Heart left ventricle (tissue), 16 donors: ENCODE measurements at regions not wholly inside any gene's neighbourhood (a gene's known extent, or its start where the extent isn't known, plus 50 kb on each side); places are given as distances from the start of the nearest gene placed in this dataset.

Experiments used
- ATAC-seq, 4 donors: fragments of 200-7000 bp; cut with Tn5 transposase; one replicate each; pipeline ENCODE4 v1.9.1; 2020 to 2022; ENCODE audit warnings: moderate library complexity in 4 of 4, mild to moderate bottlenecking in 3 of 4, moderate number of reproducible peaks in 1 of 4
- DNase-seq, 5 donors: peaks; one replicate each; pipeline ENCODE4 v3.0.0-alpha.2; 2020
- H3K27ac ChIP-seq, 12 donors: fragments of 200-600 bp; sonication (generic) in 4 of 12; one replicate each; pipeline versions ENCODE4 v1.5.0 to v1.8.0; 2016 to 2022; ENCODE audit warnings: mild to moderate bottlenecking in 2 of 12
- H3K27me3 ChIP-seq, 9 donors: fragments of 200-600 bp; sonication (generic) in 2 of 9; one replicate each; pipeline versions ENCODE4 v1.5.1 to v1.8.0; 2016 to 2022; ENCODE audit warnings: mild to moderate bottlenecking in 3 of 9
- H3K36me3 ChIP-seq, 9 donors: fragments of 200-600 bp; sonication (generic) in 2 of 9; one replicate each; pipeline versions ENCODE4 v1.5.0 to v1.8.0; 2018 to 2022; ENCODE audit warnings: mild to moderate bottlenecking in 2 of 9
- H3K4me1 ChIP-seq, 12 donors: fragments of 200-600 bp; sonication (generic) in 4 of 12; one replicate each; pipeline versions ENCODE4 v1.5.0 to v1.8.0; 2016 to 2022; ENCODE audit warnings: mild to moderate bottlenecking in 3 of 12
- H3K4me3 ChIP-seq, 12 donors: fragments of 200-600 bp; sonication (generic) in 4 of 12; one replicate each; pipeline versions ENCODE4 v1.5.0 to v1.8.0; 2017 to 2022; ENCODE audit warnings: mild to moderate bottlenecking in 9 of 12, moderate library complexity in 4 of 12
- H3K9me3 ChIP-seq, 12 donors: fragments of 200-600 bp; sonication (generic) in 4 of 12; one replicate each; pipeline versions ENCODE4 v1.5.0 to v1.8.0; 2016 to 2022; ENCODE audit warnings: mild to moderate bottlenecking in 1 of 12
- CTCF ChIP-seq, 12 donors: fragments of 200-600 bp; sonication (generic) in 4 of 12; IDR thresholded peaks; one replicate each; pipeline versions ENCODE4 v1.5.0 to v1.8.0; 2018 to 2022; ENCODE audit warnings: antibody characterized with exemption in 12 of 12, mild to moderate bottlenecking in 5 of 12
- POLR2A ChIP-seq, 2 donors: fragments of 450-650 bp; IDR thresholded peaks; one replicate each; pipeline ENCODE4 v1.6.1; 2017; ENCODE audit warnings: antibody characterized with exemption in 2 of 2, mild to moderate bottlenecking in 2 of 2, moderate library complexity in 2 of 2
- WGBS, 4 donors: extraction: QIAGEN DNeasy Blood & Tissue Kit in 2 of 4; methylation state at CpG; one replicate each; pipeline versions ENCODE4 v1.1.5 to v1.1.7; 2013 to 2018; 5-methylcytosine and 5-hydroxymethylcytosine counted together
- intact Hi-C, 10 donors: fragments of 100-400 bp; cut with DNase I; formaldehyde crosslinking; loops; one replicate each; pipeline versions ENCODE4 v1.11.1 to v1.14.2; 2022
- donor health status: ischemic (EF 13 %, LVEDD 7.1; RV severe dilation, severe dysfunction).
- donor health status: healthy with polysubstance abuse.
- donor health status: DM: no; HTN: yes; CAD: no.
- donor health status: DM: no; HTN: no; CAD: no.
- donor health status: ischemic (EF 25% LVEDD 6.9; RV normal size, moderate dysfunction).
- donor health status: ischemic (EF 25% LVEDD 5.7; RV mildly dilated, moderate dysfunction).
- donor health status: healthy.
- donor health status: DM: yes; HTN: yes; CAD: no.
- donor health status: ischemic (EF 35%, LVEDD 5.7; RV mildly dilated, moderate dysfunction).
- donor health status: nonischemic (EF 11% LVEDD 7.7; RV severe dilation, severe dysfunction).
- donor health status: DM: yes; HTN: yes; CAD: no.
- donor health status: PGD.
- donor health status: ischemic (EF 29% LVEDD 5.4; RV normal size, mild dysfunction).
- donor health status: nonischemic (EF 23%, LVEDD 6.1; RV moderate dilation, normal function).

DNA sequence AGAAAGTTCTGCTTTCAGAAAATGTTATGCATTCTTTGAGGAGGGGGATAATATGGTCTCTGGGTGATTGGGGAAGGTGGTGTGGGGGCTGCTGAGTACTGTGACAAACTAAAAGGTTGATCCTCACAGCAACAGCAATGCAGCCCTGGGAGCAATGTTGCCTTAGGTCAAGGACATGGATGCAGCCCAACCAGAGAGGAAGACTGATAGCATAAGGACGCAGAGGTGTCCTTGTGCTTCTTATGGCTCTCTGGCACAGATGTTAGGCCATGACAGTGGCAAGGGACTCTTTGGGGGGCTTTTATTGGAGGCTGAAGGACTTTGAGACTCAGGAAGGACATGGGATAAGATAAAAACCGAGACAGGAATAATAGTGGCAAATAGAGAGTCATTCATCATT lies 186.2 kb upstream of the PHACTR1 start:
- TF ChIP-seq POLR2A (IDR thresholded peaks at IDR 0.05) (no peak), CTCF (IDR thresholded peaks at IDR 0.05) (no peak)
- no peaks in the 10 kb centered on the region for H3K36me3 ChIP-seq
- intact Hi-C loops: loop anchor here in 1 of 10 donors (10.0 kb wide), 1 partner anchor 54 kb away; no protein-coding TSS in a partner anchor
- peak; percentile 26 to 73 (median 64) for ATAC-seq
- H3K4me1 ChIP-seq: peaks cover 0 to 20% (median 10%) of the 10 kb centered on the region in 12 donors
- no peaks in the 10 kb centered on the region for H3K27me3 ChIP-seq
- peaks cover 0 to 2% (median 0%) of the 10 kb centered on the region in 12 donors for H3K9me3 ChIP-seq
- WGBS, 4 donors: 47 to 56% (median 51%) methylated on average over 2 of the region's 2 CpGs
- H3K27ac ChIP-seq: no peak overlapping the region
- no peak overlapping the region for H3K4me3 ChIP-seq
- DNase-seq: peak in 1 of 5 donors; percentile 30

- Histone ChIP-seq H3K4me1 (peaks cover 0 to 25% (median 6%) of the 10 kb centered on the region in 12 donors), H3K4me3 (no peak overlapping the region), H3K9me3 (no peaks in the 10 kb centered on the region), H3K27me3 (peaks cover 0 to 4% (median 0%) of the 10 kb centered on the region in 9 donors), H3K36me3 (no peaks in the 10 kb centered on the region), H3K27ac (no peak overlapping the region)
- no peak for ATAC-seq
- intact Hi-C loops: loop anchor here in 1 of 10 donors (10.0 kb wide), 1 partner anchor 51 kb away; no protein-coding TSS in a partner anchor
- TF ChIP-seq POLR2A (IDR thresholded peaks at IDR 0.05) (no peak), CTCF (IDR thresholded peaks at IDR 0.05) (no peak)
- DNase-seq: no peak
- 86 to 91% (median 89%) methylated on average over 4 of the region's 4 CpGs for WGBS, 4 donors
Observed at GRCh38 chr6:12533586-12533985, 183.0 kb upstream of the PHACTR1 start.

- intact Hi-C loops: loop anchor here in 1 of 10 donors (10.0 kb wide), 1 partner anchor 51 kb away; no protein-coding TSS in a partner anchor
- H3K9me3 ChIP-seq: no peaks in the 10 kb centered on the region
- DNase-seq (no peak), ATAC-seq (no peak)
- no peak for TF ChIP-seq CTCF (IDR thresholded peaks at IDR 0.05)
- TF ChIP-seq POLR2A (IDR thresholded peaks at IDR 0.05): no peak
- peaks cover 0 to 4% (median 0%) of the 10 kb centered on the region in 9 donors for H3K27me3 ChIP-seq
- no peak overlapping the region for H3K27ac ChIP-seq
- H3K4me3 ChIP-seq: no peak overlapping the region
- WGBS, 4 donors: 69 to 77% (median 70%) methylated on average over 4 of the region's 4 CpGs
- H3K36me3 ChIP-seq: no peaks in the 10 kb centered on the region
- peaks cover 0 to 24% (median 3%) of the 10 kb centered on the region in 12 donors for H3K4me1 ChIP-seq
Observed at GRCh38 chr6:12534069-12534853, 182.3 kb upstream of the PHACTR1 start.

- no peak for DNase-seq
- Histone ChIP-seq H3K27me3 (peaks cover 0 to 4% (median 0%) of the 10 kb centered on the region in 9 donors), H3K9me3 (no peaks in the 10 kb centered on the region), H3K4me1 (peaks cover 0 to 19% (median 2%) of the 10 kb centered on the region in 12 donors), H3K36me3 (no peaks in the 10 kb centered on the region), H3K4me3 (no peak overlapping the region), H3K27ac (no peak overlapping the region)
- TF ChIP-seq CTCF (IDR thresholded peaks at IDR 0.05): no peak
- TF ChIP-seq POLR2A (IDR thresholded peaks at IDR 0.05): no peak
- intact Hi-C loops: loop anchor here in 1 of 10 donors (10.0 kb wide), 1 partner anchor 49 kb away; no protein-coding TSS in a partner anchor
- WGBS, 4 donors: 84 to 90% (median 87%) methylated on average over 3 of the region's 3 CpGs
- ATAC-seq: no peak
Observed at GRCh38 chr6:12535586-12536314, 180.8 kb upstream of the PHACTR1 start.
